Neuron (in vitro differentiated cells): ENCODE measurements at regions not wholly inside any gene's neighbourhood (a gene's known extent, or its start where the extent isn't known, plus 50 kb on each side); places are given as distances from the start of the nearest gene placed in this dataset.
"Not testable (repeated sequence)": the region's sequence is repeated elsewhere in the genome, so short reads cannot be mapped to it uniquely, and the experiment has no call there.

Experiments used
- H2AFZ ChIP-seq: one replicate; pipeline ENCODE4 v1.6.1; 2013; ENCODE audit warnings: low read depth, mild to moderate bottlenecking, inconsistent platforms, low read length, moderate library complexity
- H3K27me3 ChIP-seq: one replicate; pipeline ENCODE4 v1.6.1; 2013; ENCODE audit warnings: low read length; ENCODE audit not compliant: insufficient read depth
- H3K36me3 ChIP-seq: one replicate; pipeline ENCODE4 v1.6.1; 2013; ENCODE audit warnings: low read length; ENCODE audit not compliant: insufficient read depth
- H3K4me1 ChIP-seq: one replicate; pipeline ENCODE4 v1.6.1; 2013; ENCODE audit warnings: low read length; ENCODE audit not compliant: insufficient read depth
- H3K4me3 ChIP-seq: 2 replicates; pipeline ENCODE4 v1.5.1; 2013; ENCODE audit warnings: mild to moderate bottlenecking, low read length, moderate library complexity
- H3K9me3 ChIP-seq: one replicate; pipeline ENCODE4 v1.6.1; 2013; ENCODE audit warnings: low read length

- no peaks in the 10 kb centered on the region for H3K27me3 ChIP-seq
- H3K4me3 ChIP-seq = no peak overlapping the region
- no peak overlapping the region for H2AFZ ChIP-seq
- H3K9me3 ChIP-seq = no peaks in the 10 kb centered on the region
- H3K4me1 ChIP-seq = peaks cover 18% of the 10 kb centered on the region
- H3K36me3 ChIP-seq = no peaks in the 10 kb centered on the region
These were observed 177.3 kb downstream of the ID4 start for GRCh38 chr6:20014508-20014907.

- Histone ChIP-seq H3K4me3 (no peak overlapping the region), H2AFZ (no peak overlapping the region), H3K9me3 (no peaks in the 10 kb centered on the region), H3K4me1 (no peaks in the 10 kb centered on the region), H3K36me3 (no peaks in the 10 kb centered on the region), H3K27me3 (no peaks in the 10 kb centered on the region)
These were observed 183.4 kb downstream of the ID4 start for GRCh38 chr6:20020526-20020925.

GRCh38 chr6:20021795-20022194 is 184.6 kb downstream of the ID4 start:
- H2AFZ ChIP-seq = no peak overlapping the region
- H3K36me3 ChIP-seq = no peaks in the 10 kb centered on the region
- no peaks in the 10 kb centered on the region for H3K9me3 ChIP-seq
- no peak overlapping the region for H3K4me3 ChIP-seq
- H3K4me1 ChIP-seq = no peaks in the 10 kb centered on the region
- no peaks in the 10 kb centered on the region for H3K27me3 ChIP-seq

- H3K4me3 ChIP-seq, H3K27me3 ChIP-seq, H3K4me1 ChIP-seq, H2AFZ ChIP-seq, H3K36me3 ChIP-seq, H3K9me3 ChIP-seq: not testable (repeated sequence)
These were observed 186.6 kb downstream of the ID4 start for GRCh38 chr6:20023549-20024315.

- Histone ChIP-seq H3K4me1 (no peaks in the 10 kb centered on the region), H3K4me3 (no peak overlapping the region), H3K27me3 (no peaks in the 10 kb centered on the region), H2AFZ (no peak overlapping the region), H3K9me3 (no peaks in the 10 kb centered on the region), H3K36me3 (no peaks in the 10 kb centered on the region)
These were observed 187.1 kb downstream of the ID4 start for GRCh38 chr6:20024316-20024673.

- Histone ChIP-seq H3K36me3 (no peaks in the 10 kb centered on the region), H3K9me3 (no peaks in the 10 kb centered on the region), H2AFZ (no peak overlapping the region), H3K27me3 (no peaks in the 10 kb centered on the region), H3K4me3 (no peak overlapping the region), H3K4me1 (no peaks in the 10 kb centered on the region)
These were observed 187.3 kb downstream of the MBOAT1 start for GRCh38 chr6:20024978-20025377.

GRCh38 chr6:20025681-20026080 is 186.6 kb downstream of the MBOAT1 start:
- Histone ChIP-seq H3K4me3 (no peak overlapping the region), H3K36me3 (no peaks in the 10 kb centered on the region), H2AFZ (no peak overlapping the region), H3K27me3 (no peaks in the 10 kb centered on the region), H3K4me1 (no peaks in the 10 kb centered on the region), H3K9me3 (no peaks in the 10 kb centered on the region)

- Histone ChIP-seq H3K4me3 (no peak overlapping the region), H2AFZ (no peak overlapping the region), H3K9me3 (no peaks in the 10 kb centered on the region), H3K36me3 (no peaks in the 10 kb centered on the region), H3K4me1 (no peaks in the 10 kb centered on the region), H3K27me3 (no peaks in the 10 kb centered on the region)
These were observed 184.1 kb downstream of the MBOAT1 start for GRCh38 chr6:20028143-20028542.

- H3K4me1 ChIP-seq = no peaks in the 10 kb centered on the region
- H2AFZ ChIP-seq = no peak overlapping the region
- H3K36me3 ChIP-seq = no peaks in the 10 kb centered on the region
- no peak overlapping the region for H3K4me3 ChIP-seq
- H3K9me3 ChIP-seq = no peaks in the 10 kb centered on the region
- H3K27me3 ChIP-seq = no peaks in the 10 kb centered on the region
These were observed 183.7 kb downstream of the MBOAT1 start for GRCh38 chr6:20028562-20028961.

GRCh38 chr6:20029979-20030378 is 182.3 kb downstream of the MBOAT1 start:
- Histone ChIP-seq H3K27me3 (no peaks in the 10 kb centered on the region), H3K36me3 (no peaks in the 10 kb centered on the region), H3K4me3 (no peak overlapping the region), H3K9me3 (no peaks in the 10 kb centered on the region), H2AFZ (no peak overlapping the region), H3K4me1 (no peaks in the 10 kb centered on the region)

GRCh38 chr6:20031342-20031741 is 180.9 kb downstream of the MBOAT1 start:
- Histone ChIP-seq H3K9me3 (no peaks in the 10 kb centered on the region), H3K36me3 (no peaks in the 10 kb centered on the region)

GRCh38 chr6:20033697-20034407 is 178.4 kb downstream of the MBOAT1 start:
- H3K4me1 ChIP-seq = no peaks in the 10 kb centered on the region
- H3K36me3 ChIP-seq = no peaks in the 10 kb centered on the region
- H3K9me3 ChIP-seq = no peaks in the 10 kb centered on the region
- H2AFZ ChIP-seq = no peak overlapping the region
- no peak overlapping the region for H3K4me3 ChIP-seq
- H3K27me3 ChIP-seq = no peaks in the 10 kb centered on the region

More at GRCh38 chr6:20031342-20031741, 180.9 kb downstream of the MBOAT1 start:
- no peaks in the 10 kb centered on the region for H3K4me1 ChIP-seq
- H2AFZ ChIP-seq = no peak overlapping the region
- no peaks in the 10 kb centered on the region for H3K27me3 ChIP-seq
- no peak overlapping the region for H3K4me3 ChIP-seq

GRCh38 chr6:20034408-20034769 is 177.9 kb downstream of the MBOAT1 start:
- Histone ChIP-seq H2AFZ (no peak overlapping the region), H3K4me1 (no peaks in the 10 kb centered on the region), H3K4me3 (no peak overlapping the region), H3K27me3 (no peaks in the 10 kb centered on the region), H3K9me3 (no peaks in the 10 kb centered on the region), H3K36me3 (no peaks in the 10 kb centered on the region)
